SU-DHL-6 (cell line): ENCODE measurements at regions not wholly inside any gene's neighbourhood (a gene's known extent, or its start where the extent isn't known, plus 50 kb on each side); places are given as distances from the start of the nearest gene placed in this dataset.

Experiments used
- EZH2phosphoT487 ChIP-seq: fragments of 200-600 bp; sonication (generic), shearing (Covaris generic); conservative IDR thresholded peaks from 2 replicates; pipeline ENCODE4 v1.6.1; 2018; ENCODE audit warnings: mild to moderate bottlenecking, antibody characterized with exemption, low read length, moderate library complexity, mixed read lengths
- TF ChIP-seq, protein P1 (sequence below): fragments of 200-600 bp; sonication (generic); IDR thresholded peaks from one replicate; pipeline ENCODE4 v1.5.1; 2017; ENCODE audit warnings: antibody characterized with exemption, mild to moderate bottlenecking, low read length, moderate library complexity; ENCODE audit not compliant: insufficient read depth, poor library complexity, severe bottlenecking

DNA sequence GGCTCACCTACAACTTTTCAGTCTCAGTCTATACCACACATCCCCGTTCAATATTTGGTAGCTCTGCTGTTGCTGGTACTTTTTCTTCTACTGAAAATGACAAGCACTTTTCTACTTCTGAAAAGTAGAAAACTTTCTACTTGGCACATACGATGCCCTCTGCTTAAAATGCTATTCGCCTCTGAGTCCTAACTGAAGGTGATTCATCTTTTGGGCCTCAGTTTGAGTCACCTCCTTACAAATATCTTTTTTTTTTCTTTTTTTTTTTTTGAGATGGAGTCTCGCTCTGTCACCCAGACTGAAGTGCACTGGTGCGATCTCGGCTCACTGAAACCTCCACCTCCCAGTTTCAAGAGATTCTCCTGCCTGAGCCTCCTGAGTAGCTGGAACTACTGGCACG, 136.0 kb upstream of the CYYR1 start:
- TF ChIP-seq, protein P1, sequence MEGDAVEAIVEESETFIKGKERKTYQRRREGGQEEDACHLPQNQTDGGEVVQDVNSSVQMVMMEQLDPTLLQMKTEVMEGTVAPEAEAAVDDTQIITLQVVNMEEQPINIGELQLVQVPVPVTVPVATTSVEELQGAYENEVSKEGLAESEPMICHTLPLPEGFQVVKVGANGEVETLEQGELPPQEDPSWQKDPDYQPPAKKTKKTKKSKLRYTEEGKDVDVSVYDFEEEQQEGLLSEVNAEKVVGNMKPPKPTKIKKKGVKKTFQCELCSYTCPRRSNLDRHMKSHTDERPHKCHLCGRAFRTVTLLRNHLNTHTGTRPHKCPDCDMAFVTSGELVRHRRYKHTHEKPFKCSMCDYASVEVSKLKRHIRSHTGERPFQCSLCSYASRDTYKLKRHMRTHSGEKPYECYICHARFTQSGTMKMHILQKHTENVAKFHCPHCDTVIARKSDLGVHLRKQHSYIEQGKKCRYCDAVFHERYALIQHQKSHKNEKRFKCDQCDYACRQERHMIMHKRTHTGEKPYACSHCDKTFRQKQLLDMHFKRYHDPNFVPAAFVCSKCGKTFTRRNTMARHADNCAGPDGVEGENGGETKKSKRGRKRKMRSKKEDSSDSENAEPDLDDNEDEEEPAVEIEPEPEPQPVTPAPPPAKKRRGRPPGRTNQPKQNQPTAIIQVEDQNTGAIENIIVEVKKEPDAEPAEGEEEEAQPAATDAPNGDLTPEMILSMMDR, result no peak
- TF ChIP-seq EZH2phosphoT487, result no peak
